GM18868 (cell line): ENCODE measurements at regions not wholly inside any gene's neighbourhood (a gene's known extent, or its start where the extent isn't known, plus 50 kb on each side); places are given as distances from the start of the nearest gene placed in this dataset.
"Not testable (repeated sequence)": the region's sequence is repeated elsewhere in the genome, so short reads cannot be mapped to it uniquely, and the experiment has no call there.

Source experiments
- ATAC-seq: cut with Tn5 transposase; IDR thresholded peaks from one replicate; pipeline ENCODE4 v1.9.1; 2021; ENCODE audit warnings: mild to moderate bottlenecking, moderate library complexity; ENCODE audit not compliant: unreplicated experiment

GRCh38 chr4:62591756-62592155 is 1391.6 kb downstream of the ADGRL3 start:
- ATAC-seq, result no peak

DNA sequence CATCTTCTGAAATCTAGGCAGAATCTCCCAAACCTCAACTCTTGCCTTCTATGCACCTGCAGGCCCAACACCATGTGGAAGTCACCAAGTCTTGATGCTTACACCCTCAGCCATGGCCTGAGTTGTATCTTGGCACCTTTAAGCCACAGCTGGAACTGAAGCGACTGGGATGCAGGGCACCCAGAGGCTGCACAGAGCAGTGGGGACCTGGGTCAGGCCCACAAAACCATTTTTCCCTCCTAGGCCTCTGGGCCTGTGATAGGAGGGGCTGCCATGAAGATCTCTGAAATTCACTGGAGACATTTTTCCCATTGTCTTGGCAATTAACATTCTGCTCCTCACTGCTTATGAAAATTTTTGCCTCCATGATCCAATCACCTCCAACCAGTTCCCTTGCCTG is 1388.5 kb downstream of the ADGRL3 start:
- ATAC-seq, result no peak

- no peak for ATAC-seq
Measured at GRCh38 chr4:62571494-62571893, 1371.4 kb downstream of the ADGRL3 start.

DNA sequence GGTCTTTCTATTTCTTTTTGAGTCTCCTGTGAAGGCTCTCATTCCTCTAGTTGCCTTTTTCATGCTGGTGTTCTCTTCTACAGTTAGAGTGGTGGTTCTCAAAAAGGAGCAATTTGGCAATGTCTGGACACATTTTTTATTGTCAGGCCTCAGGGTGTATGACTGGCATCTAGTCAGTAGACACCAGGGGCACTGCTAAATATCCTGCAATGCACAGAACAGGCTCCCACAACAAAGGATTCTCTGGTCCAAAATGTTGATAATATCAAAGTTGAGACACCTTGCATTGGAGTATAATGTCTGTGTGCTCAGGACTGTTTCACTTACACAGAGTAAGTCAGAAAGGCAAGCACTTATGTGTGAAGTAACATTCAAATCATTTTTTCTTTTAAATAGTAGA is 1360.7 kb downstream of the ADGRL3 start:
- no peak for ATAC-seq

GRCh38 chr4:62550121-62550520 is 1350.0 kb downstream of the ADGRL3 start:
- ATAC-seq, result no peak

- ATAC-seq, result no peak
Measured at GRCh38 chr4:62549601-62550000, 1349.5 kb downstream of the ADGRL3 start.

GRCh38 chr4:62548765-62549164 is 1348.6 kb downstream of the ADGRL3 start:
- no peak for ATAC-seq

GRCh38 chr4:62548108-62548524 is 1348.0 kb downstream of the ADGRL3 start:
- no peak for ATAC-seq

DNA sequence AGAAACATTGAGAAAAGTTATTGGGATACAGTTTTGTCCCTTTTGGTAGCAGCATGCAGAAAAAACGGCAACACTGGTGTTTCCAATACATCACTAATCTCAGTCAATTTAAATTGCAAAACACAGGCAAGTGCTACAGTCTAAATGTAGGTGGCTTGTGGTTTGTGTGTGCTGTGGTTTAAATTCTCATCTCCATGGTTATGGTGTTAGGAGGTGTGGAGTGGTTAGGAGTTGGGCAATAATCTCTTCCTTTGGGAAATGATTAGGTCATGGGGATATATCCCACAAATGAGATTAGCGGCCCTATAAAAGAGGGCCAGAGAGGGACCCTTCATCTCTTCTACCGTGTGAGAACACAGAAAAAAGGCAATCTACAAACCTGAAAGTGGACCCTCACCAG is 1344.3 kb downstream of the ADGRL3 start:
- no peak for ATAC-seq

- ATAC-seq, result peak; percentile 62
Measured at GRCh38 chr4:62543002-62543401, 1342.9 kb downstream of the ADGRL3 start.

- ATAC-seq, result no peak
Measured at GRCh38 chr4:62533573-62533972, 1333.4 kb downstream of the ADGRL3 start.

DNA sequence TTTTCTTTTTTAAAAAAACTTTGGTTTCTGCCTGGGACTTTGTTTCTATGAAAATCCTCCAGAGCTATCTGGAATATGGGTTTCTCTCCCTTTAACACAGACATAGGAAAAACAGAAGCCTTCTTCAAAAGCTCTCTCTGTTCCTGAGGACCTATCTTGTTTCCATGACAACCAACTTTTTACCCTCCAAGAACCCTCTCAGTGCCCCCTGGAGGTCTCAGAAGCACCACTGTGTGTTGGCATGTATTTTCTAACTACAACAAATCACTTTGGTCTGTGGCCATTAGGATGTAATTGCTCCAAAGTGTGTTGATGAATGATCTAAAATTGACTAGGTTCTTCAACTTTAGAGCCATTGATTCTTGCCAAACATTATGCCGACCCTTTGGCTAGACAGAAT is 1331.6 kb downstream of the ADGRL3 start:
- ATAC-seq, result no peak

GRCh38 chr4:62531264-62531663 is 1331.1 kb downstream of the ADGRL3 start:
- ATAC-seq, result no peak

- no peak for ATAC-seq
Measured at GRCh38 chr4:62528874-62529273, 1328.7 kb downstream of the ADGRL3 start.

DNA sequence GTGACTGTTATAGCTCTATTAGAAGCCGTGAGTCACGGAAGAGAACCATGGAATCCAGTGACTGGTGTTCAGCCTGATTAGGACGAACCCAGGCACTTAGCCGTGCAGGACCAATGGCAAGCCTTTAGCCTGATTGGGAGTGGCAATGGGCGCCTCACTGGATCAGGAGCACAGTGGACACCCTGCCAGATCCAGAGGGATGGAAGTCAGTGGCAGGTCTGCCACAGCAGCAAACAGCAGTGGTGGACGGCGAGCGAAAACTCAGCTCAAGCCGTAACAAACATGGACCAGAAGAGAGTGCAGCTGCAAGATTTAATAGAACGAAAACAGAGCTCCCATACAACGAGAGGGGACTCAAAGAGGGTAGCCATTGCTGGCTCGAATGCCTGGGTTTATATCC is 1326.5 kb downstream of the ADGRL3 start:
- ATAC-seq, result no peak

- no peak for ATAC-seq
Measured at GRCh38 chr4:62523256-62523655, 1323.1 kb downstream of the ADGRL3 start.

GRCh38 chr4:62522273-62522672 is 1322.1 kb downstream of the ADGRL3 start:
- no peak for ATAC-seq

DNA sequence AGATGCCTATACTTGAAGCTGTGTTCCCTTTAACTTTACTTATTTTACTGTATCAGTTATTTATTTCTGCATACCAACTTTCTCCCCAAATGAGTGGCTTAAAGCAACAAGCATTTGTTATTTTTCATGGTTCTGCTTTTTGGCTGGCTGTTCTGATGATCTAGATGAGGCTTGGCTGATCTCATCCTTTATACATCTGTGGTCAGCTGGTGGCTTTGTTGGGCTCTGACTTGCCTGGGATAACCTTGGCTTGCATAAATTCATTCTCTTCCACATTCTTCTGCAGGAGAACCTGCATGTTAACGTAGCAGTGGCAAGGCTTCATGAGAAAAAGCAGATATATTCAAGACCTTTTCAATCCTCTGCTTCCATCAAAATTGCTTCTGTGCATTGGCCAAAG is 1317.6 kb downstream of the ADGRL3 start:
- ATAC-seq, result no peak

DNA sequence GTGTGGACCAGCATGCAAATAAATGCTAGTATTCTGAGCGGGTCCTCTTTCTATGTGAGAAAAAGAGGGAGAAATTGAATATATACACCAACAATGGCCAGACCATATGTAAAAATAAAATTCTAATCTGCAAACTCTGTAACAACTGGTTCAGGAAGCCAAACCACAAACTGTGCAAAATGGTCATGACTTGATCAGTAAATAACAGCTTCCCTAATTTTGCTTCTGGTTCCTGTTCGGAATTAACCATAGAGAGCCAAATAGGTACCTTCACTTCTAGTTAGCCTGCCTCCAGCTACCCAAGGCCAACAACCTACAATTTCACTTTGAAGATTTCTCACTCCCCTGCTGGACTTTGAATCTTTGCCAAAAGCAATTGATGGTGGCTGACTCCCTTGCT is 1313.2 kb downstream of the ADGRL3 start:
- ATAC-seq, result no peak

DNA sequence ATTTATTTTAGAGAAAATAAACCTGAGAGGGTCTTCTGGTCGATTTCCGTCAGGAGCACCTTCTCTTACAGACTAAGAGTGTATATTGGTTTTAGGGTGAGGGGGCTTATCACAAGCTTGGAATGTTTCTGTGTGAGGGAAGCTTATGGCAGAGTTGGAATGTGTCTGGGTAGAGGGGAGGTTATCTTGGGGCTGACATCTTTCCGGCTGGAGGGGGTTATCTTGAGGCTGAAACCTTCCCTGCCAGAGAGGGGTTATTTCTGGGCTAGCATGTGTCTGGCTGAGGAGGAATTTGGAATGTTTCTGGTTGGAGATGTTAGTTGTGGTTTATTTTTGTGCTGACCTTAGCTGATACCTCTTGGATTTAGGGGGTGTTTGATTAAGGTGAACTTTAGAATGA is 1312.1 kb downstream of the ADGRL3 start:
- no peak for ATAC-seq

DNA sequence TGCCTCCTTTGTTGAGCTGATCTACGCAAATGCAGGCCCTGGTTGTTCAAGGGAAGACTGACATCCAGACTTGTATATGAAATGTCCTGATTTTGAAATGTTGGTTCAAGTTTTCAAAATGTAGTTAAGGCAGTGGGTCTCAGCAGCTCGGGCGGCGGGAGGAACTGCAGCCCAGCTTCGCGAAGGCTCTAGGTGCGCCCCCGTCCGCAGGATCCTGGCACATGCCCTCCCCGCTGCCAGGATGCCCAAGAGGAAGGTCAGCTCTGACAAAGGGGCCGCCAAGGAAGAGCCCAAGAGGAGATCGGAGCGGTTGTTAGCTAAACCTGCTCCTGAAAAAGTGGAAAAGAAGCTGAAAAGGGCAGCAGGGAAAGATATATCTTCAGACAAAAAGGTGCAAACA is 1310.1 kb downstream of the ADGRL3 start:
- no peak for ATAC-seq

- ATAC-seq, result no peak
Measured at GRCh38 chr4:62500296-62500695, 1300.2 kb downstream of the ADGRL3 start.

DNA sequence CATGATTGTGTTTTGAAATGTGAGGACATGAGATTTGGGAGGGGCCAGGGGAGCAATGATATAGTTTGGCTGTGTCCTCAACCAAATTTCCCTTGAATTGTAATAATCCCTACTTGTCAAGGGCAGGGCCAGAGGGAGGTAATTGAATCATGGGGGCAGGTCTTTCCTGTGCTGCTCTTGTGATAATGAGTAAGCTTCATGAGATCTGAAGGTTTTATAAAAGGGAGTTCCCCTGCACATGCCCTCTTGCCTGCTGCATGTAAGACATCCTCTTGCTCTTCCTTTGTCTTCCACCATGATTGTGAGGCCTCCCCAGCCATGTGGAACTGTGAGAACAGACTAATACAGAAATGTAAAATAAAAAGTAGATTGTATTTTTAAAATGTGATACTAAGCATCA is 1294.9 kb downstream of the ADGRL3 start:
- ATAC-seq, result peak; percentile 72

- not testable (repeated sequence) for ATAC-seq
Measured at GRCh38 chr4:62491756-62492155, 1291.6 kb downstream of the ADGRL3 start.
